Stimulated activated CD4-positive, alpha-beta T cell treated with anti-CD3 and anti-CD28 coated beads, Interleukin-12 subunit alpha, Interleukin-12 subunit beta, amount 100 ng/mL, for 48 hours (primary cell): ENCODE measurements at regions not wholly inside any gene's neighbourhood (a gene's known extent, or its start where the extent isn't known, plus 50 kb on each side); places are given as distances from the start of the nearest gene placed in this dataset.

Source experiments
- DNase-seq, 3 donors: peaks; one replicate each; pipeline ENCODE4 v3.0.0-alpha.2; 2020; ENCODE audit warnings: low read depth in 2 of 3, low spot score in 1 of 3

DNA sequence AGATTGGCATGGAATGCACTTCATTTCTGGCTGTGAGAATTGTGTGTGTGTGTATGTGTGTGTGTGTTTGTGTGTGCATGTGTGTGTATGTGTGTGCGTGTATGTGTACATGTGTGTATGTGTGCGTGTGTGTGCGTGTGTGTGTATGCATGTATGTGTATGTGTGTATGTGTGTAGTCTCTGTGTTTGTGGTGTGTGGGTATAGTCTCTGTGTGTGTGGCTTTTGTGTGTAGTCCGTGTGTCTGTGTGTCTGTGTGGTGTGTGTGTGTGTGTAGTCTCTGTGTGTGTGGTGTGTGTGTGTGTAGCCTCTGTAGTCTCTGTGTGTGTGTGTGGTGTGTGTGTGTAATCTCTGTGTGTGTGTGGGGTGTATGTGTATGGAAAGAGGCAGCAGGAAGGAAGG lies 247.3 kb upstream of the SOX11 start:
- no peak for DNase-seq

DNA sequence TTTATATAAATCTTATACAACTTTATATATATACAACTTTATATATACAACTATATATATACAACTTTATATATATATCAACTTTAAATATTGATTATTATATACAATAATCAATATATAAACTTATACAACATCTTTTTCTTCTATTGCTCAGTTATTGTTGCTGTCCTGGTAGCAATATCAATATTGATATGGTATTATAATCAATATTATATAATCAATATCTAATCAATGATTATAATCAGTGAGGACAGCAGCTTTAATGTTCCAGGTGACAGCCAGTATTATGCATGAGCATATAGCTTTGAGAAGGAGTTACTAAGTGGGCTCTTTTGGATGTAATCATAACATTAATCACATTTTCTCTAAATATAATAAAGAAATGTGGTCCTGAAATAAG lies 242.3 kb upstream of the SOX11 start:
- no peak for DNase-seq

DNA sequence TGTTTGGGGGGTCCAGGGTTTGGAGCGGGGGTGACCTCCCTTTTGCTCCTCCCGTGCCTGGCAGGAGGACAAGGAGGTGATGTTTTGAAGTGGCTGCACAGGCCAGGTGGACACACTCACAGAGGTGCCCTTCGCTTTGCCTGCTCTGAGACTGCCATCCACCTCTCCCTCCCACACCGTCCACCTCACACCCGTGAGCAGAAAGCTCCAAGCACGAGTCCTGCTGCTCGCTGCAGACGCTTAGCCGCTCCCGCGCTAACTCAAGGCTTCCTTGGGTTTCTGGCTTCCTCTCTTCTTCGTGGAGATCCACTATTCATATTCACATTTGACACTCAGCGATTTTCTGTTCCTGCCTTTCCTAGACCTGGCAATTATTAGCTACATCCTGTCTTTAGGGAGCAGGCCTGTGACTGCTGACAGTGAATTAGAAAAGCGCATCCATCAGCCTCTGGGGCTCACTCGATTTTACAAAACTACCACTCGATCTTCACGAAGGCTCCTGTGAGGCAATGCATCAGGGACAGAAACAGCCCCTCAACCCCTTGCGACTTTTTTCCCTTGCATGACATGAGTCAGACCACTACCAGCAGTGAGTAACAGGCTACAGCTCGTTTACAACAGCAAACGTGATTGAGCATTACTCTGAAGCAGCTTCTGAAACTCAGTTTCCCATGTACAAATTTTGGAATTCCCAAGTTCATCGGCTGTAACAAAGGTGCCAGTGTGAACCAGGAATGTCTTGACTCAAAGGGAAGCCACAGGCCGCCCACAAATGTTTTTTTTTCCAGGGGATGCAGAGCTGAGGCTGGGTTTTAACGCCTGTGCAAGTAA lies 238.7 kb upstream of the SOX11 start:
- no peak for DNase-seq

DNA sequence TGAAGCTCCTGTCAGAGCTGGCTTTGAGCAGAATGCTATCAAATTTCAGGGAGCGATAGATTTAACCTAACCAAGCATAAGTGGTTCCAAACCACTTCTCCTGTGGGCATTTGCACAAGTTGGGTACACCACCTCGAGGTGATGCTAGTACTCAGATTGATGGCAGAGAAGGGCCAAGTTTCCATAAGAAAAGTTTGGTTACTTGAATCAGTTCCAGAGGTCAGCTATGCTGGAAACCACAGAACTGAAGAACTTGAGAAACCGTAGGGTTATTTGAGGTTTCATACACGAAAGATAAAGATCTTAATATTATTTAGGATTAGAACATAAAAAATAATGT lies 238.2 kb upstream of the SOX11 start:
- no peak for DNase-seq

DNA sequence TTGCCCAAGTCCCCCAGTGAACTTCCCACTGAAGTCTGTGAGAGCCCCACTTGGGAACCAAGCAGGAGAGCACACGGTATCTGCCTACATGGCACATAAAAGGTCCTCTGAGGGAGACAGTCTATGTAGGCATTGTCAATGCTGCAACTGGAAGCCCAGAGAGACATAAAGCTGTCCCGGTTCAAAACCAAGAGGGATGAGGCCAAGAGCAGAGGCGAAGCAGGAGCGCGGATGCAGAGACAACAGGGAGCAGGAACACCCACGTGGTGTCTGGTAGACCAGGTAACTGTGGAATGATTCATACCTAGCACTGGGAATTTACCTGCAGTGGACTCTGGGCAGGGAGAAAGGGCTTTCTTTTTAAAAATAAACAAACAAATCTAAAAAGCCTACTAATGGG lies 233.1 kb upstream of the SOX11 start:
- DNase-seq: no peak

DNA sequence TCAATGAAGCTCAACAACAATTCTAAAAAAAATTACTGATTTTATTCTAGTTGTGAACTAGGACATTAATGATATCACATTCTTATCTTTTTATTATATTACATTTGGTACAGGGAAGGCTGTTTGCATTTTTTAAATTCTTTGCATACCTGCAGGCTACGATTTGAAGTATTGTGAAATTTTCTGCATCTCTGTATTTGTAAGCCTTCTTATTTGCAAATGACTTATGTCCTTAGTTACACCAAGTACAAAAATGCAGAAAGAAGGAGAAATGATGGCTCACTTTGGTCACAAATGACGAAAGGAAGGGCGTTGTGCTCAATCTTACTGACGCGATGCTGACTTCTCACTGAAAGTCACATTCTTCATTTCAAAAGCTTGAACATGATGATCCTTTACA lies 227.5 kb upstream of the SOX11 start:
- no peak for DNase-seq

DNA sequence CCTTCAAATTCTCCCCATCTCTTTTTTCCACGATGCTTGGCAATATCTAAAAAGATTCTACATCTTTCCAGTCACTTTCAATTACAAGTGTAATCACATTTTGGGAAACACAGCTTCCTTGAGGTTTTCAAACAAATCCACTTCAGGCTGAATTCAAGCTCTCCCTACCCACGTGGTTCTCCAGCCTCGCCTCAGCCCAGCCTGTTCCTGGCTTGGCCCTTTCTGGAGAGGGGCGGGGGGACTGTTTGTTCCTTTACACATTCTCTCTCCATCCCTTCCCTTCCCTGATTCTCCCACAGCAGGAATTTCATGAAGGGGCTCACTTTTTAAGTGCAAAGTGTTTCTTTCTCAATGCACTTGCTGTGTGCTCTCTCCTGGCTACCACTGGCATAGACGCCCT lies 226.3 kb upstream of the SOX11 start:
- no peak for DNase-seq

DNA sequence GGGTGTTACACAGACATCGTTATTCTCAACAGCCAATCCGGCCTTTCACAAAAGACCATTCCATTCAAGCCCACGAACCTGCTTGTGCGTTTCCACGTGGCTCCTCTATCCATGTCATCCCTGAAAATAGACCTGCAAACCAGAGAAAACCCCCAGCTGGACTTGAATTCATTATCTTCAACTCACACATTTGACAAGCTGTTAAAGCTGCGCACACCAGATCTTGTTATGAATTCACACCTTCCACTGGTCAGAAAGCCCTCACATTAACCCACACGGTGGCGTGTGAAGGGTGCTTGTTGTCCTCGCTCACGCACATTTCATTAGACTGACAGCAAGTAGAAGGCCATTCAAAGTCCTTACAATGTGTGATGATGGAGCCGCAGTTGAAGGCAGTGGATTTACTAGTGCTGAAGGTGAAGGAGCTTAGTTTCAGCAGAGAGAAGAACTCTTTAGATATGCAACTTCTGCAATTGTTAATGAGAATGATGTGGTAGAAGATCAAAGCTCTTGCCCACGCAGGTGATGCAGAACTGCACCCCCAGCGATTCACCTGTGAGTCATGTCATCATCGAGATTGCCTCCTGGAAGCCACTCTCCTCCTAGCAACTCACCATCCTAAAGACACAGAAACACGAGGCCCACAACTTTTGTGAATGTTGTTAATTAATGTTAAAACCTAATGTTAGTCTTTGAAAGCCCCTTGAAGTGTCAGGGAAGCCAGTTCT lies 224.8 kb upstream of the SOX11 start:
- no peak for DNase-seq

DNA sequence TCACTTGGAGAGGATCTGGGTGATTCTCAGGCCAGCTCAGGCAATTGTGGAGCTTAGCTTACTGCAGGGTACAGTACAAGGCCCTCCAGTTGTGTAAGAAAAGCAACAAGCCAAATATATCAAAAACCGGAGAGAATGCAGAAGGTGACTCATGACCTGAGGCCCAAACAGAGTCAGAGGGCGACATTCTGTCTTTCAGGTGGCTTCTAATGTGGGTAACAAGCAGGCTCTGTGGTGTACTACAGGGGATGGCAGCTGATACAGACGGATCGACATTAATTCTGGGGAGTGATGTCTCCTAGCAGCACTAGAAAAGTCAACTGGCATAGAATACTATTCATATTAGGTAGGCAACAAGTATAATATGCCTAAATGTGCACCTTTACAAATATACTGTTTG lies 219.5 kb upstream of the SOX11 start:
- no peak for DNase-seq

DNA sequence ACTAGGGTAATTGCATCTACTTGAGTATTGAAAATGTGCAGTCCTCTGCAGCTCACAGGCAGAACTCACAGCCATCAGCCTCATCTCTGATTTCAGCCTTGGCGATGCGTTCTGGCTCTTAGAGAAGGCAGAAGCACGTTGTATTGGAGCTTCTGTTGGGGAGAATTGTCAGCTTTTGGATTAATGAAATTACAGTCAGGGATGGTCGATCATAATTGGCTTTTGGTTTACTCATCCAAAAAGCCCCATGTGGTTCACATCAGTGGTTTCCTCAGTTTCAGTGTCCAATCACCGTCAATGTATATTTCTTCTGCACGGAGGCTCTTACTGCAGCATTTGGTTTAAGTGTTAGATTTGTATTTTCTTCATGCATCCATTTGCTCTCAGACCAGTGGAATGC lies 218.5 kb upstream of the SOX11 start:
- DNase-seq: no peak

DNA sequence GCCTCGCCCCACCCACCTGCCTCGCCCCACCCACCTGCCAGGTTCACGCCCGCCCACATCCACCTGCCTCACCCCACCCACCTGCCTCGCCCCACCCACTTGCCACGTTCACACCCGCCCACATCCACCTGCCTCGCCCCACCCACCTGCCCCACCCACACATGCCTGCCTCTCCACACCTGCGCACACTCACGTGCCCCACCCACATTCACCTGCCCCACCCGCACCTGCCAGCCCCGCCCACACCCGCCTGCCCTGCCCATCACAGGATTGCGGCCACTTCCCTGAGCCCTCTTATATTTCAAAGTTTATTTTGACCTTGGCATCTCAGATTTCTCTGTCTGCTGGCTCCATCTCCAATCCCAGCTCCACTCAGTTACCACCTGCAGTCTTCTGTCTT lies 217.5 kb upstream of the SOX11 start:
- no peak for DNase-seq

DNA sequence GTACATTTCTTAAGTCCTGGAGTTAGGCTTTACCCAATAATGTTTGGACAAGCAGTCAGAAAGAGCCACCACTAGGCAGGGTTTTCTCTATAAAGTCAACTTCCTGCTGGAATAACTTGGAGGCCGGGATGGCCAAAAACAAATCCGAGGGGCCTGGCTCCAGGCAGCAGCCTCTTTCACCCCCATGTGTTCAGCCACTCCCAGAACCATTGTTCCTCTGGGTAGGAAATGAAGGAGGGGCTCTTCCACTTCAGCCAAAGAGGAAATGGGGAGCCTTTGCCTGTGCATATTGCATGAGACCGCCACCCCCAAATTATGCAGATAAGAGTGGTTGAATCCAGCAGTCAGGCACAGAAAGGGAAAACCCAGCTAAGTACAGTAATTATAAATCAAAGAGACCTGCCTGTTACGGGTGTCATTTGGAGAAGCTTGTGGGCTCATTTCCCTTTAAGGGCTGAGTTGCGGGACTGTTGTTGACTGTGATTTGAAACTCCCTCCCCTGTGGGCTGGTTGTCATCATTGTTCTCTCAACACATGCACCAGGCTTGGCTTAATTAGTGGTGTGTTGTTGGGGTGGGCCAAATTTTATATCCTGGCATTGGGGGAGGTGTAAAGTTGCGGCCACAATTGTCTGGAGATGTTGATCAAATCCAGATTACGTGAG lies 212.8 kb upstream of the SOX11 start:
- no peak for DNase-seq

DNA sequence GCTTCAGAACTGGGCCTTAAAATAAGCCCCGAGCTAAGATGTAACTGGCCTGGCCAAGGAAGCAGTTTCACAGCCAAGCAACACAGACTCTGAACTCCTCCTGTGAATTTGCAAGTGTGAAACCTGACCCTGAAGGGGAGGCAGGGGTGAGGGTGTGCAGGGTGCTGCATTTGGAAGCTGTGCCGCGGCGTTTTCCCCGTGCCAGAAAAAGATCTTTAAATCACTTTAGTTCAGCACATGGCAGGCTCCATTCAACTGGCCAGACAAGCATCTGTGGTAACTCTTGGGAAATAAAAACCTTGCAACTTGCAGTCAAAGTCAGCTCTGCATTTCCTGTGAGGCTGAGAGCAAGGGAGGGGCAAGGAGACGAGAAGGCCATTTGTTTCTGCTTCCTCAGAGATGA lies 209.3 kb upstream of the SOX11 start:
- no peak for DNase-seq

DNA sequence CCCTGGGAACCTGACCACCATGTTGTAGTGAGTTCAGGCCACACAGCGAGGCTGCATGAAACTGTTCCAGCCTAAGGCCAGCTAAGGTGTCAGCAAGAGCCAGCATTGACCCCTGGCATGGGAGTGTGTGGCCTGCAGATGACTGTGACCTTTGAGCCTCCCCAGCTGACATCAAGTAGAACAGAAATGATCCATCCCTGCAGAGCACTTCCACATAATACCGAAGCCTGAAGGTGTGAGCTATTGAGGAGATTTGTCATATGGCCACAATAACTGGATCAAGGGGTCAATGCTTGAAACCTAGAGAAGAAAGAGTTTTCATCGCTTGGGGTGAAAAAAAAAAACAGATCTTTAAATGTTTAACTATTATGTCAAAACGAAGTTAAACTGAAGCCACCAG lies 207.3 kb upstream of the SOX11 start:
- DNase-seq: no peak

DNA sequence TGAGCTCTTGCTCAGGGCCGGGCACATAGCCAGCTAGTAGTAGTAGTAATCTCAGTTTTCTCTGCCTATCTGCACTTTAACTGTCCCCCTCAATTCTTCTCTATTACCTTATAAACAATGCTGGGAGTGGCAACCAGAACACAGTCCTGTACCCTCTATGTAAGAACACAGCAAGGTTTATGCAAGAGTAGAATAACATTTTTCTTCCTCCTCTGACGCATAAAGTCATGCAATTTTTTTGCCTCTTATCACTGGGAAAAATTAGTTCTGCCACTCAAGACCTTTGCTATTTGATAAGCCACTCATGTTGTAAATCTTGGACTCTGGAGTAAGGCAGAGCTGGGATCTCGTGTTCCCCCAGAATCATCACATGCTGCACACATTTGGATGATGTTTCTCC lies 200.7 kb upstream of the SOX11 start:
- DNase-seq: no peak

DNA sequence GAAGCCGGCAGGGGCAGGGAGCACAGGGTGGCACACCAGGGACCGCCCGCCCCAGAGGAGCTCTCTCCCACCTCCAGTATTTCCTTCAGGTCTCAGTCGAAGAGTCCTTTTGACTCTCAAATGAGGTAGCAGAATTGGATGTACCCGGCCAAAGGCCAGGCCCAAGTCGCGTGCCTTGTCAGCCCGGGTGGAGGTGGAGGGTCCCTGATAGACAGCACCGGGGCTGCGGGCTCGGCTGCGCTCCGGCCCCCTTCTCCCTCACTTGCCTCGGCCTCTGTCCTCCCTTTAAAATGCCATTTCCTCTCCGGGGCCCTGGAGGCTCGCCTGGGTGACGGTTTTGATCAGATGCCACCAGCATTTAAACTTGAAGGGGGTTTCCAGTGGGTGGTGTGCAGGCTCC lies 198.9 kb upstream of the SOX11 start:
- DNase-seq: no peak

DNA sequence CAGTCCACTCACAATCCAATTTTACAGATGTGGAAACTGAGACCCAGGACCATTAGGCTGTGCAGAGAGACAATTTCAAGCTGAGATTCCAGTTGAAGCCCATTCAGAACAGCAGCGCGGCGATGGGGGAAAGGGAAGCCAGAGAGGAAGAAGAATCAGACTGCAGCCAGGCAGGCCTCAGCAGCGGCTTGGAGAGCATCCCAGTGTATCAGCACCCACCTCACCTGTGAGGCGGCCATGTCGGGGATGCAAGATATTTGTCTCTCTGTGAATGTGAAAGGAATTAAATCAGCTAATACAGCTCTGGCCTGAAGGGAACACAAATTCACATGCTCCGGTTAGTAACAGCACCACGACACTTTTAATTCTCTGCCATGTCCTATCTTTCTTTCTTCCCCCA lies 198.0 kb upstream of the SOX11 start:
- no peak for DNase-seq

DNA sequence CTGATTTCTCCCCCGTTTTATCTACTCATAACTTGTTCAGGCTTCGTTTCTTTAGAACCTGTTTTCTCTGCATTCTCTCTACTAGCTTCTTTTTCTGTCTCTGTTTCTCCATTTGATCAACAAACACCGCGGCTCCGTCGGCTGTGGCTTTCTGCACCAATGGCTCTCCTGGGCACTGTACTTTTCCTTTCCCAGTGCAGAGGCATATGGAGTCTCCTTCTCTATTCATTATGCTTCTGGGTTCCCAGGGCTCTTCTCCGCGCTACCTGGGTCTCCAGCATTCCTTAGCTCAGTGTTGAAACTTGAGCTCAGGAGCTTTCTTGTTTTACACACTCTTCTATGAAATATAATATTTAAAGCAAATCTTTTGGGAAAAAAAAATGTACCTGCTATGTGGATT lies 196.6 kb upstream of the SOX11 start:
- no peak for DNase-seq

DNA sequence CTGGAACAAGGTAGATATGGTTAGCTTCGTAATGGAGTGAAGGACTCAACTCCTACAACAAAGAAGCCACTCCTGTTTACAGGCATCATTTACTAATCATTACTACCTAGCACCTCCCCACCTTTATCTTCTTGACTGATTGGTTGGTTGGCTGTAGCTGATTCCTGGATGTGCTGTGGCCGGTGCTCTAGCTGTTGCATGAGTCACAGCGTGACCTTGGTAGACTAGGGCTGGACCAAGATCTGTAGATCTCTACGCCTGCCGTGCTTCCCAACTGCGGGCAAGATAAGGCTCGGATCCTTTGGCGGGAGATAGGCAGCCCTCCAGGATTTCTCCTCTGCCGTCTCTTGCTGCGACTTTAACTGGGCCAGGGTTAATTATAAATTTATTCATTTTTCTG lies 194.3 kb upstream of the SOX11 start:
- DNase-seq: no peak

DNA sequence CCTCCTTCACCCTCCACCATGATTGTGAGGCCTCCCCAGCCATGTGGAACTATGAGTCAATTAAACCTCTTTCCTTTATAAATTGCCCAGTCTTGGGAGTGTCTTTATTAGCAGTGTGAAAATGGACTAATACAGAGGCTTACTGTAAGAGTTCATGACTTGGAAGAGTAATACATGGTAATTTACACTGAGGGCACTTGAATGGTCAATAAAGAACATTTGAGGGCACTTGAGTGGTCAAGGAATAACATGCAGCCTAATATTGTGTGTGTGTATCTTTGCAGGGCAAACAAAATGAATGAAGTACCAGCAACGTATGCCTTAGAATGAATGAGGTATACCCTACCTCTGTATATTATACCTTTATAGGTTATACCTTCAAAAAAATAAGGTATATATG lies 190.4 kb upstream of the SOX11 start:
- no peak for DNase-seq

DNA sequence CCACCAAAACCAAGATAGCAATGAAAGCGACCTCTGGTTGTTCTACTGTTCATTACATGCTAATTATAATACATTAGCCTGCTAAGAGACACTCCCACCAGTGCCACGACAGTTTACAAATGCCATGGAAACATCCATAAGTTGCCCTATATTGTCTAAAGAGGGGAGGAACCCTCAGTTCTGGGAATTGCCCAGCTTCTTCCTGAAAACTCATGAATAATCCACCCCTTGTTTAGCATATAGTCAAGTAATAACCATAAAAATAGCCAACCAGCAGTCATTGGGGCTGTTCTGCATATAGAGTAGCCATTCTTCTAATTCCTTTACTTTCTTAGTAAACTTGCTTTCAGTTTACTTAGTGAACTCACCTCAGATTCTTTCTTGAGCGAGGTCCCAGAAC lies 189.8 kb upstream of the SOX11 start:
- no peak for DNase-seq

DNA sequence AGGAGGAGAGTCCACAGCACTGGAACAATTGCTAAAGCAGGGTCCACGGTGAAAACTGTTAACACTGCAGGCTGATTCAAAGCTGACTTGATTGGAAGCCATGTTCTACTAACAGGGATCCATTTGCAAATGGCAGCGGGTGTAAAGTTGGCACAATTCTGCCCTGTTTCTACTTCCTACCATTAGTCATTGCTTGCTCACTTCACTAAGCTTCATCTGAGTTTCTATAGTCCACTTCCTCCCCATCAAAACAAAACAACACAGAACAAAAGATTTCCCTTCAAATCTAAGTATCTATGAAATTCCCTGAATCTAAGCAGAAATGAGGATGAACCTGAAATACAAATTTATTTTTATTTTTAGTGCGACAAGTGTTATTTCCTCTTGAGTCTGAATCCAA lies 187.4 kb upstream of the SOX11 start:
- no peak for DNase-seq

DNA sequence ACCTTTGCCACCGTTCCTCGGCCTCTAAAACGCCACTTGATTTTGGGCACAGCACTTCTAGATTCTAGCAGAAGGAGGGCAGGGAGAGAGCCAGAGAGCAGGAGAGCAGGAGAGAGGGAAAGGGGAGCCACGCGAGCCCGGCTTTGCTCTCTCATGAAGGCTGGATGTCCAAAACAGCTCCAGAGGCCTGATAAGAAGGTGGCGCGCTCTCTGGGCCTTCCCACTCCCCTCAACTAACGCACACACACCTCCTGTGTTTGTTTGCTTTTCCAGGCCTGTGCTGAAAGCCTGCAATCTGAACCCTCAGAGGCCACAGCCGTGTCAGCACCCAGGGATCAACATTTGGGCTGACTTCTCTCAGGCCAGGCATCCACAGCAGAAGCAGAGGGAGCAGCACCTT lies 184.8 kb upstream of the SOX11 start:
- DNase-seq: no peak
